HG02973 (cell line): ENCODE measurements at regions not wholly inside any gene's neighbourhood (a gene's known extent, or its start where the extent isn't known, plus 50 kb on each side); places are given as distances from the start of the nearest gene placed in this dataset.

Source experiments
- ATAC-seq: cut with Tn5 transposase; IDR thresholded peaks from one replicate; pipeline ENCODE4 v1.9.1; 2021; ENCODE audit warnings: moderate library complexity; ENCODE audit not compliant: unreplicated experiment

GRCh38 chr10:21213381-21213780 is 312.1 kb downstream of the SKIDA1 start:
- ATAC-seq = no peak

DNA sequence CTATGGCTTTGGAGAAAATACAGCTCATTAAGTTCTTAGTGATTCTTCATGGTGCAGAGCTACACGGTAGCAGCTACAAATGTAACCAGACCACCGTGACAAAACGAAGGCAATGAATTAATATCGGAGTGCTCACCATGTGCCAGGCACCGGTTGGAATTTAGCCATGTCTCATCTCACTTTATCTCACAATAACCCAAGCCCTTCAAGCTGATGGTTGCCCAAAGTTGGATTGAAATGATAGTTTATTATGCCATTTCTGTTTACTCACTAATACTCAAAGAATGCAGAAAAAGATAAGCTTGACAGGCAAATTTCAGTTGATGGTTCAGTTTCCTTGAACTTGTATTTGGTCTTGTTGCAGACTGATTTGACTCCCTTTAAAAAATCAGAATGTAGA is 312.6 kb downstream of the SKIDA1 start:
- no peak for ATAC-seq

GRCh38 chr10:21212348-21212747 is 313.1 kb downstream of the SKIDA1 start:
- ATAC-seq = no peak

DNA sequence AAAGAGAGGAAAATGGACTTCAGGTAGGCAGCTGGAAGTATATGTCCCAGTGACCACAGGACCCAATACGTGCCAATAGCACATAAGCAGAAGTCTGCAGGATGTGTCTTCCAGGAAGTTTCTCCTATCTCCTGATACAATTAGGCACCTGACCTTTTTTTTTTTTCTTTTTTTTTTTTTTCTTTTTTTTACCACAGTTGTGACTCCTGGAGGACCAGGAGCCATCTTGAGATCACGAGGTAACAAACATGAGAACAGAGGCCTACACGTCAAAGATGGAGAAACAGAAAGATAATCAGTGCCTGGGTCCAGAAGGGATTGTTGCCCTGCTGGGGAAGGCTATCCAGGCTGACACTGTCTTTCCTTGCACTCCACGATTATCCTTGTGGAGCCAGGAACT is 312.4 kb upstream of the NEBL start:
- no peak for ATAC-seq

DNA sequence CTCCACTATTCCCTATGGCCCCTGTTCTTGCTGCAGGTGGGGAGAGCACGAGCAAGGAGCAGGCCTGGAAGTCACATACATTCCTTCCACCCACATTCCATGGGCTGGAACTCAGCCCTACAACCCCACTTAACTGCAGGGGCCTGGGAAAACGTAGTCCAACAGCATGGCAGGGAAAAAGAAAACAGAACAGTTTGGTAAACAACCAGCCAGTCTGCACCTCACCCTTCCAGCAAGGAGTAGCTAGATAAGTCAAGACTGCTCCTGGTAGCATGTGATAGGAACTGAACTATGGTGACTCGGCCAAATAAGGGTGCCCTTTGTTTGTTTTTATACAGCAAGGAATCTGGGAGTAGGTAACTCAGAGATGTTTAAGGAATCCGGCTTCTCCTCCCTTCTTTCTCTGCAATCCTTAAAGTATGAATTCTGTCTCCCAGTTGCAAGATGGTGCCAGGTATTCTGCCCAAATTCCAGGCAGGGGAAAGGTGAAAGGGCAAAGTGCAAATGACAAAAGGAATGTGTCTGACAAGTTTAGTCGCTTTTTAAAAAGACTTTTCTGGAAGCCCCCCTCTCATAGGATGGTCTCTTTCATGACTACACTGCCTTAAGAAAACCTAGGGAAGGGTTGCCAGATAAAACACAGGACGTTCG is 311.7 kb upstream of the NEBL start:
- no peak for ATAC-seq

- ATAC-seq = no peak
Observed at GRCh38 chr10:21207852-21208646, 310.9 kb upstream of the NEBL start.

DNA sequence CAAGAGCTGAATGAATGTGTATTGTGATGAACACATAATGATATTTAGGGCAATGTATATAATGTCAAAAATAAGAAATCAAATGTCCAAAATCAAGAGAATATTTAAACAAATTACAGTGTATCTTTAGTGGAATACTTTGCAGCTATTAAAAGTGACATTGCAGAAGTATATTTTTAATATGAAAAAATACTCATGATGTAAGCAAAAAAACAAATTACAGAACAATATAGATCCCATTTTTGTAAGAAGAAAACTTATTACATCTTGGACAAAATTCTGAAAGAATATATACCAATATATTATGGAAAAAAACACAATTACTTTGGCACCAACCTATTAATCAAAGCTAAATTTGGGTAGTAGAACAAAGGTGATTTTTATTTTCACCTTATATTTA is 308.2 kb upstream of the NEBL start:
- ATAC-seq = no peak

DNA sequence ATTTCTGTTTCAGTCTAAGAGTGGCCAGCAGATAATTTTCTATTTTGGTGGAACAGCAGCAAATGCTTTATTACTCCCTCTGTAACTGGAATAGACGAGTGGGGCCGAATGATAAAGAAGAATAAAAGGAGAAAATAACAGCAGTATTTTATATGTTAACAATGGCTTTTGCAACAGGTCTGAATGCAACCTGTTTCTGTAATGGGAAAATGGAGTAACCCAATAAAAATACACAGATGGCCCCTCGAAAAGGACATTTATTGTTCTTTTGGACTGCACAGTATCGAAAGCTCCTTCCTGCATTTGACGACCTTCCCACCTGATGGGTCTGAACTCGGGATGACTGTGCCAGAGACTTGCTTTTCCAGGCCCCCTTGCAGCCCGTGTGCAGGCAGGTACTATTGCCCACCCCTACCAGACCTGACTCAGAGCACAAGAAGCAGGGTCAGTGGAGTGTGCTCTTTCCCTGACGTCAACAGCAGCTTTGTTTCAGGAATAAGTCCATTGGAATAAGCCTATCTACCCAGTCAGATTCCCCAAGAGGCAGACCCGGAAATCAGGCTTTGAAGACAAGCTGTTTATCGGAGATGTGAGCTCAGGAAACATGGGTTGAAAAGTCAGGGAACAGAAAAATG is 306.5 kb upstream of the NEBL start:
- no peak for ATAC-seq

DNA sequence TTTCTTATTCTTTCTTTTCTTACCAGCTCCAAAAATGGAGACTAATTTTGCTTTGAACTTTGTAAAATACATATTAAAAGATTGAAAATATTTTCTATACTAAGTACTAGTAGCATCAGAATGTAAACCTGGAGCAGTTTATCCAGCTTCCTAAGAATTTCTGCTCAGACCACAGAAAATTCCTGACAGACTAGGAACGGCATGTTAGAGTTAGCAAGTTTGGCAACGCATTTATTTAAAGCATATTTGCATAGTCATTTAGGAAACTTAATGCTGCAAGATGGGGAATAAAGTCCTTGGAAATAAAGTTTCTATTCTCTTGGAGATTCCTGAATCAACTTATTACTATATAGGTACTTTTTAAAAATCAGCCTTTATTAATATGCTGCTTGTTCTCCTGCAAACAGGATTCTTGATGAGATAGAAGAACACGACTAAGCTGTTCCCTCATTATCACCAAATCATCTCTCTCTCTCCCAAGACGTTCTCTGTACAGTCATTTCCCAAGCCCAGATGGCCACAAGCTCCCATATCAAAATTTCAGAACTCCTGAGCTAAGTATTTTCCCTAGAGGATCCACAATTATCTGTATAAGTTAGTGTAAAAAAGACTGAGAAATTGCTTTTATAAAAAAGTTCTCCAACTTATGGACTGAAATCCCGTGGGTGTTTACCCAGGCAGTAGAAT is 305.8 kb upstream of the NEBL start:
- ATAC-seq = no peak

- ATAC-seq = no peak
Observed at GRCh38 chr10:21199501-21199900, 302.4 kb upstream of the NEBL start.

DNA sequence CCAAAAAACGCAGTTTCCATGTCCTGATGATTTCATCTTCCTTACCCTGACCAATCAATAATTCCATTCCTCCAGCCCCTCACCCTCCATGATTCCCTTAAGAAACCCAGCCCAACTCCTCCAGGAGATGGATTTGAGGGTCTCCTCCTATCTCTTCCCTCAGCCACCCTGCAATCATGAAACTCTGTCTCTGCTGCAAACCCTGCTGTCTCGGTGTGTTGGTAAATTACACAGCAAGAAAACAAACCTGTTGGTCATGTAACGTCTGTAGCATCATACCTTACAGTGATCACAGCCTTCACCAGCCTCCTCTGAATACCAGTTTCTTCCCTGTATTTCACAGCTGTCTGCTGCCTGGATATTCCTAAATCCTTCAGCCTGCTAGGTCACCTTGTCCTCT is 300.7 kb upstream of the NEBL start:
- no peak for ATAC-seq

- ATAC-seq = no peak
Observed at GRCh38 chr10:21196822-21197395, 299.8 kb upstream of the NEBL start.

GRCh38 chr10:21195252-21195651 is 298.1 kb upstream of the NEBL start:
- no peak for ATAC-seq

GRCh38 chr10:21194510-21194993 is 297.4 kb upstream of the NEBL start:
- no peak for ATAC-seq

GRCh38 chr10:21193196-21193595 is 296.1 kb upstream of the NEBL start:
- ATAC-seq = no peak

- no peak for ATAC-seq
Observed at GRCh38 chr10:21191512-21191911, 294.4 kb upstream of the NEBL start.

DNA sequence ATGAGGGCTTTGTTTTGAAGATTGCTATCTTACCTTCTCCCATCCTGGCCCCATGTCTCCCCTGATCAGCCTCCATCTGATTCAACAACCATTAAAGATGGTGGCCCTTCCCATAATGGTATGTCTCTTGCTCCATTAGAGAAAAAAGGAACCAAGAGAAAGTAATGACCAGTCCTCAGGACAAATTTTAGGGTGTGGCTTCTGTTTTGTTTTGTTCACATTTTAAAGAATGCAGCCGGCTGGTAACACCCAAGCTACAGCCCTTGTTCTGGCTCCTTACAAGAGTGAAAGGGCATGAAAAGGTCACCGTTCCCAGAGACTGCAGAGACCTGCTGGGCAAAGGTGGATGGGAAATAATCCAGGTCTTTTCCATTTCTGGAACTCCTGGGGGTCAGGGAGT is 287.9 kb upstream of the NEBL start:
- ATAC-seq = no peak

GRCh38 chr10:21184216-21184615 is 287.1 kb upstream of the NEBL start:
- no peak for ATAC-seq

GRCh38 chr10:21183025-21183424 is 285.9 kb upstream of the NEBL start:
- no peak for ATAC-seq

DNA sequence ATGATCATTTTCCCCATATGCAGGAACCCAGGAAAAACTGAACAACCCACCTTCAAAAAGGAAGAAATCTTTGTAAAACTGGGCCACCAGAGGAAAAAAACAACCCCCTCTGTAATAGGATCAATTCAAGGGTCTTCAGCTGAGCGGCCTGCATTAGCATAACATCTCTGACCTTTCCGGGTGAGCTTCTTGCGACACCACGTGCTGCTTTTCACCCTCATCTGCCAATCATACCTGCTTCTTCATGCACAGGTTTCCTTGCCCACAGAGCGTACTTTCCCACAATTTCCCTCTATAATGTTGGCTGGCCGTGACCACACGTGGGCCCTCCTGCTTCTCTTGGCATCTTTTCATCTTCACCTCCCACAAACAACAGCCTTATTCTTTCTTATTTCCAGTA is 284.3 kb upstream of the NEBL start:
- no peak for ATAC-seq

- ATAC-seq = no peak
Observed at GRCh38 chr10:21180604-21181003, 283.5 kb upstream of the NEBL start.
